Mesenchymal stem cell (in vitro differentiated cells and primary cell): ENCODE measurements at regions not wholly inside any gene's neighbourhood (a gene's known extent, or its start where the extent isn't known, plus 50 kb on each side); places are given as distances from the start of the nearest gene placed in this dataset.
A peak's percentile ranks its signal among the peaks of the same experiment; 100 is the strongest.

Experiments
- DNase-seq: peaks from one replicate; pipeline ENCODE4 v3.0.0-alpha.2; 2013
- H2AFZ ChIP-seq: one replicate; pipeline ENCODE4 v1.6.1; 2013; ENCODE audit warnings: low read depth, mild to moderate bottlenecking, control low read depth, inconsistent platforms, low read length, moderate library complexity
- H2AK5ac ChIP-seq: 2 replicates; pipeline ENCODE4 v1.6.1; 2013; ENCODE audit warnings: low read length, moderate library complexity, mild to moderate bottlenecking, inconsistent platforms; ENCODE audit not compliant: severe bottlenecking
- H2BK120ac ChIP-seq: one replicate; pipeline ENCODE4 v1.6.1; 2013; ENCODE audit warnings: low read depth, mild to moderate bottlenecking, inconsistent platforms, low read length, moderate library complexity
- H2BK12ac ChIP-seq, 2 experiments: one replicate each; pipeline ENCODE4 v1.6.1; 2013; ENCODE audit warnings: inconsistent platforms in 2 of 2, low read length in 2 of 2, mild to moderate bottlenecking in 2 of 2, moderate library complexity in 2 of 2, control low read depth in 1 of 2
- H2BK15ac ChIP-seq: one replicate; pipeline ENCODE4 v1.6.1; 2013; ENCODE audit warnings: mild to moderate bottlenecking, low read depth, inconsistent platforms; ENCODE audit not compliant: poor library complexity, severe bottlenecking
- H2BK5ac ChIP-seq: 2 replicates; pipeline ENCODE4 v1.6.1; 2013; ENCODE audit warnings: low read depth, mild to moderate bottlenecking, low read length, control low read depth, inconsistent platforms; ENCODE audit not compliant: poor library complexity, severe bottlenecking
- H3K14ac ChIP-seq, 2 experiments: one replicate each; pipeline ENCODE4 v1.6.1; 2013; ENCODE audit warnings: inconsistent platforms in 2 of 2, low read length in 2 of 2, control low read depth in 1 of 2, mild to moderate bottlenecking in 1 of 2, moderate library complexity in 1 of 2
- H3K18ac ChIP-seq, 2 experiments: one replicate each; pipeline ENCODE4 v1.6.1; 2013; ENCODE audit warnings: inconsistent platforms in 2 of 2, low read length in 2 of 2, control low read depth in 1 of 2, low read depth in 1 of 2, mild to moderate bottlenecking in 1 of 2
- H3K23ac ChIP-seq, 2 experiments: one replicate each; pipeline ENCODE4 v1.6.1; 2013; ENCODE audit warnings: inconsistent platforms in 2 of 2, low read length in 2 of 2, mild to moderate bottlenecking in 2 of 2, moderate library complexity in 2 of 2, control low read depth in 1 of 2
- H3K27ac ChIP-seq: 2 replicates; pipeline ENCODE4 v1.5.1; 2013; ENCODE audit warnings: mild to moderate bottlenecking, moderate library complexity, low read length, control low read depth, inconsistent platforms; ENCODE audit not compliant: poor library complexity, severe bottlenecking
- H3K27me3 ChIP-seq, 2 experiments: 2 replicates each; pipeline versions ENCODE4 v1.6.1 to v1.7.0; 2013; ENCODE audit warnings: low read length in 2 of 2, mild to moderate bottlenecking in 2 of 2, moderate library complexity in 2 of 2, control low read depth in 1 of 2, inconsistent platforms in 1 of 2; ENCODE audit not compliant: control insufficient read depth in 1 of 2, insufficient read depth in 1 of 2
- H3K36me3 ChIP-seq, 2 experiments: 2 replicates each; pipeline versions ENCODE4 v1.6.1 to v1.7.0; 2013; ENCODE audit warnings: low read length in 2 of 2, control low read depth in 1 of 2, inconsistent platforms in 1 of 2, low read depth in 1 of 2, mild to moderate bottlenecking in 1 of 2; ENCODE audit not compliant: insufficient read depth in 2 of 2, control insufficient read depth in 1 of 2
- H3K4ac ChIP-seq, 2 experiments: one replicate each; pipeline ENCODE4 v1.6.1; 2013; ENCODE audit warnings: inconsistent platforms in 2 of 2, low read length in 2 of 2, mild to moderate bottlenecking in 2 of 2, moderate library complexity in 2 of 2, control low read depth in 1 of 2, low read depth in 1 of 2
- H3K4me1 ChIP-seq: 2 replicates; pipeline ENCODE4 v1.6.1; 2013; ENCODE audit warnings: low read depth, low read length, control low read depth; ENCODE audit not compliant: control insufficient read depth, insufficient read depth
- H3K4me2 ChIP-seq: 2 replicates; pipeline ENCODE4 v1.6.1; 2013; ENCODE audit warnings: low read length, mild to moderate bottlenecking, inconsistent platforms; ENCODE audit not compliant: poor library complexity, severe bottlenecking
- H3K4me3 ChIP-seq, 2 experiments: 2 replicates each; pipeline versions ENCODE4 v1.5.1 to v1.7.0; 2013; ENCODE audit warnings: low read length in 2 of 2, mild to moderate bottlenecking in 2 of 2, control low read depth in 1 of 2, low read depth in 1 of 2; ENCODE audit not compliant: insufficient read depth in 1 of 2
- H3K79me1 ChIP-seq: replicated peaks from 2 replicates; pipeline ENCODE4 v1.6.1; 2013; ENCODE audit warnings: mild to moderate bottlenecking, control low read depth, low read length, inconsistent platforms; ENCODE audit not compliant: poor library complexity, severe bottlenecking
- H3K9ac ChIP-seq: 2 replicates; pipeline ENCODE4 v1.7.0; 2013; ENCODE audit warnings: mild to moderate bottlenecking, low read length, moderate library complexity
- H3K9me3 ChIP-seq: 2 replicates; pipeline ENCODE4 v1.7.0; 2013; ENCODE audit warnings: mild to moderate bottlenecking, low read length; ENCODE audit not compliant: control insufficient read depth
- H4K8ac ChIP-seq: one replicate; pipeline ENCODE4 v1.6.1; 2013; ENCODE audit warnings: inconsistent platforms, mild to moderate bottlenecking, low read length, moderate library complexity
- H4K91ac ChIP-seq: one replicate; pipeline ENCODE4 v1.6.1; 2013; ENCODE audit warnings: mild to moderate bottlenecking, low read length, inconsistent platforms
- WGBS: methylation state at CpG from one replicate; pipeline ENCODE4 v1.1.7; 2013; ENCODE audit warnings: mixed read lengths; 5-methylcytosine and 5-hydroxymethylcytosine counted together

DNA sequence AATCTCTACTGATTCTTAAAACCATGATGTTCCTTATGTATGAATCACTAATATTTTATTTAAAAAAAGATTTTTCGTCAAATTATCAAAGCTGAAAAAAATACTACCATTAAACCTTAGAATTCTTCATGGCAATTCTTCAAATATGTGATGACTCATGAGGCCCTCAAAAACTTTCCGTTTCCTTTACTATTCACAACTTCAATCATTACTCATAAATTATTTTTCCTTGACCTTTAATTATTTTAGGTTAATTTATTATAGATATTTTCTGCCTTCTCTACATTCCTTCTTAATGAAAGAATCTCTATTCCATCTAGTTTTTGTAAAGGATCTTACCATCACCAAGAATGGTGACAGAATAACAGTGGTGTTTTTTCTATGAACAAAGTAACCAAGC is 162.1 kb upstream of the SOX5 start:
- no peak overlapping the region for H3K4me3 ChIP-seq
- no peak overlapping the region for H3K4me2 ChIP-seq
- H2AK5ac ChIP-seq = no peak overlapping the region
- no peak overlapping the region for H3K27ac ChIP-seq
- WGBS = 34% methylated on average over 2 of the region's 2 CpGs
- no peak overlapping the region for H4K91ac ChIP-seq
- H3K9me3 ChIP-seq = no peaks in the 10 kb centered on the region
- H3K9ac ChIP-seq = no peak overlapping the region
- no peaks in the 10 kb centered on the region for H3K4me1 ChIP-seq
- no peak overlapping the region for H2BK120ac ChIP-seq
- H2BK15ac ChIP-seq = no peak overlapping the region
- no peak for DNase-seq
- no peak overlapping the region for H3K18ac ChIP-seq
- H3K36me3 ChIP-seq = no peaks in the 10 kb centered on the region
- no peak overlapping the region for H2AFZ ChIP-seq
- no peak overlapping the region for H3K14ac ChIP-seq
- H2BK5ac ChIP-seq = no peak overlapping the region
- H3K4ac ChIP-seq = no peak overlapping the region
- no peak overlapping the region for H4K8ac ChIP-seq
- no peak overlapping the region for H3K23ac ChIP-seq
- no peaks in the 10 kb centered on the region for H3K79me1 ChIP-seq
- no peak overlapping the region for H2BK12ac ChIP-seq
- H3K27me3 ChIP-seq = no peaks in the 10 kb centered on the region

DNA sequence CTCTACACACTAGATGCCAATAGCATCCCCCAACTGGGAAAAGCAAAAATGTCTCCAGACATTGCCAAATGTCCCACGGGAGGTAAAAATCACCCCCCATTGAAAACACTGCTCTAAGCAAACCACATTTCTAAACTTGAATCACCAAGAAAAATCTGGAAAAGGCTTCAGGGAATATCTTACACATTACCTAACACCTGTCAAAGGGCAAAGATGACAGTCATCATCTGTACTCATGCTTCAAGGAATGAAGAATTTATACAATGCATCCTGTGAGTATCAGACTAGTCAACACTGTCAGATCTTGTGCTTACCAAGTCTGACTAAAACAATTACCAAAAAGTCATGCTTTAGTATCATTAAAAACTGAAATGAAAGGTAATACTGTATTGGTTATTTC is 161.6 kb upstream of the SOX5 start:
- no peak overlapping the region for H3K14ac ChIP-seq
- no peaks in the 10 kb centered on the region for H3K79me1 ChIP-seq
- no peak overlapping the region for H3K4me3 ChIP-seq
- DNase-seq = peak; percentile 13
- no peak overlapping the region for H3K9ac ChIP-seq
- no peak overlapping the region for H3K23ac ChIP-seq
- no peak overlapping the region for H4K8ac ChIP-seq
- no peaks in the 10 kb centered on the region for H3K36me3 ChIP-seq
- no peak overlapping the region for H2BK12ac ChIP-seq
- no peak overlapping the region for H2BK15ac ChIP-seq
- H2AFZ ChIP-seq = no peak overlapping the region
- no peak overlapping the region for H2BK5ac ChIP-seq
- no peak overlapping the region for H3K4me2 ChIP-seq
- H4K91ac ChIP-seq = no peak overlapping the region
- H3K18ac ChIP-seq = peak overlapping the region in 1 of 2 experiments; percentile 33
- no peak overlapping the region for H2BK120ac ChIP-seq
- peak overlapping the region; percentile 10 for H2AK5ac ChIP-seq
- H3K27ac ChIP-seq = peak overlapping the region; percentile 49
- H3K4ac ChIP-seq = no peak overlapping the region
- no peaks in the 10 kb centered on the region for H3K27me3 ChIP-seq
- no peaks in the 10 kb centered on the region for H3K9me3 ChIP-seq
- H3K4me1 ChIP-seq = no peaks in the 10 kb centered on the region
- WGBS = 12% methylated on average over 1 of the region's 1 CpG

GRCh38 chr12:24109381-24110039 is 160.0 kb upstream of the SOX5 start:
- no peak overlapping the region for H2AFZ ChIP-seq
- no peak overlapping the region for H3K18ac ChIP-seq
- H3K4ac ChIP-seq = no peak overlapping the region
- peak; percentile 27 for DNase-seq
- H2AK5ac ChIP-seq = no peak overlapping the region
- H3K79me1 ChIP-seq = no peaks in the 10 kb centered on the region
- no peak overlapping the region for H2BK120ac ChIP-seq
- no peak overlapping the region for H3K14ac ChIP-seq
- no peaks in the 10 kb centered on the region for H3K9me3 ChIP-seq
- WGBS = 83% methylated on average over 1 of the region's 3 CpGs
- H3K36me3 ChIP-seq = no peaks in the 10 kb centered on the region
- no peak overlapping the region for H3K4me2 ChIP-seq
- H2BK15ac ChIP-seq = no peak overlapping the region
- H4K8ac ChIP-seq = no peak overlapping the region
- no peaks in the 10 kb centered on the region for H3K27me3 ChIP-seq
- H2BK5ac ChIP-seq = no peak overlapping the region
- no peaks in the 10 kb centered on the region for H3K4me1 ChIP-seq
- H3K9ac ChIP-seq = no peak overlapping the region
- no peak overlapping the region for H2BK12ac ChIP-seq
- H3K23ac ChIP-seq = no peak overlapping the region
- no peak overlapping the region for H3K4me3 ChIP-seq
- H4K91ac ChIP-seq = no peak overlapping the region
- H3K27ac ChIP-seq = no peak overlapping the region

DNA sequence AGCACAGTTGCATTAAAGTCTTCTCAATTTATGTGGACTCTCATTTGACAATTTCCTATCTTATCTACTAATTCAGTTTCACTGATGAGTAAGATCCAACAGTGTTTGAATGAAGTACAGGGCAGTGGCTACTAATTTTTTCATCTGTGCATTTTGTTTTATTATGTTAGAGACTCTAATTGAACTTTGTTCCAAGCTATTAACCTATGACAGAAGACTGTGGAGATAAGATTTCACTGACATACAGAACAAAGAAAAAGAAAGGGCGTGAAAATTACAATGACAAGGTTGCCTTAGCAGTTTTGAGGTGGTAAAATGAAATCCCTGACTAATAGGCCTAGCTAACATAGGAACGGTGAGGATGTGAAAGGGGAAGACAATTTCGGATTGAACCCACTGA is 153.2 kb upstream of the SOX5 start:
- Histone ChIP-seq H3K18ac (no peak overlapping the region), H3K27ac (no peak overlapping the region), H2AFZ (no peak overlapping the region), H2BK12ac (no peak overlapping the region), H3K4me3 (no peak overlapping the region), H3K9me3 (no peaks in the 10 kb centered on the region), H2BK15ac (no peak overlapping the region), H3K4ac (no peak overlapping the region), H3K27me3 (no peaks in the 10 kb centered on the region), H4K8ac (no peak overlapping the region), H2AK5ac (no peak overlapping the region), H3K9ac (no peak overlapping the region), H2BK120ac (no peak overlapping the region), H3K79me1 (no peaks in the 10 kb centered on the region), H3K23ac (no peak overlapping the region), H3K4me1 (no peaks in the 10 kb centered on the region), H3K4me2 (no peak overlapping the region), H2BK5ac (no peak overlapping the region), H3K14ac (no peak overlapping the region), H3K36me3 (no peaks in the 10 kb centered on the region), H4K91ac (no peak overlapping the region)
- WGBS = 95% methylated on average over 3 of the region's 3 CpGs
- no peak for DNase-seq
